Parathyroid adenoma (tissue), 2 donors: ENCODE measurements at regions not wholly inside any gene's neighbourhood (a gene's known extent, or its start where the extent isn't known, plus 50 kb on each side); places are given as distances from the start of the nearest gene placed in this dataset.
"Not testable (repeated sequence)": the region's sequence is repeated elsewhere in the genome, so short reads cannot be mapped to it uniquely, and the experiment has no call there.

Source experiments
- H2AFZ ChIP-seq: fragments of 300-600 bp; sonication (generic); one replicate; pipeline ENCODE4 v1.7.0; 2017; ENCODE audit warnings: antibody characterized with exemption, mild to moderate bottlenecking
- H3K27ac ChIP-seq: fragments of 300-600 bp; sonication (generic); one replicate; pipeline ENCODE4 v1.7.0; 2017
- H3K27me3 ChIP-seq: fragments of 300-600 bp; sonication (generic); one replicate; pipeline ENCODE4 v1.7.0; 2017; ENCODE audit warnings: low read length; ENCODE audit not compliant: control insufficient read depth, insufficient read depth
- H3K36me3 ChIP-seq: fragments of 300-600 bp; sonication (generic); one replicate; pipeline ENCODE4 v1.7.0; 2017; ENCODE audit warnings: low read length; ENCODE audit not compliant: control insufficient read depth, insufficient read depth
- H3K4me1 ChIP-seq: fragments of 300-600 bp; sonication (generic); one replicate; pipeline ENCODE4 v1.7.0; 2017; ENCODE audit warnings: control low read depth
- H3K4me2 ChIP-seq: fragments of 300-600 bp; sonication (generic); one replicate; pipeline ENCODE4 v1.7.0; 2017; ENCODE audit warnings: low read length
- H3K4me3 ChIP-seq: fragments of 300-600 bp; sonication (generic); one replicate; pipeline ENCODE4 v1.7.0; 2017; ENCODE audit warnings: low read depth, low read length
- H3K79me2 ChIP-seq: fragments of 300-600 bp; sonication (generic); one replicate; pipeline ENCODE4 v1.7.0; 2017; ENCODE audit warnings: control low read depth
- H3K9ac ChIP-seq: fragments of 300-600 bp; sonication (generic); one replicate; pipeline ENCODE4 v1.7.0; 2017; ENCODE audit warnings: mild to moderate bottlenecking
- H3K9me3 ChIP-seq: fragments of 300-600 bp; sonication (generic); one replicate; pipeline ENCODE4 v1.7.0; 2017; ENCODE audit warnings: low read length; ENCODE audit not compliant: control insufficient read depth
- CTCF ChIP-seq: fragments of 300-600 bp; sonication (generic); IDR thresholded peaks from one replicate; pipeline ENCODE4 v1.7.0; 2017; ENCODE audit warnings: antibody characterized with exemption, mild to moderate bottlenecking
- donor health status: primary hyperparathyroidism.

- no peak overlapping the region for H2AFZ ChIP-seq
- H3K9ac ChIP-seq = no peak overlapping the region
- no peak for TF ChIP-seq CTCF
- H3K79me2 ChIP-seq = no peaks in the 10 kb centered on the region
- no peak overlapping the region for H3K4me3 ChIP-seq
- H3K27me3 ChIP-seq = no peaks in the 10 kb centered on the region
- no peaks in the 10 kb centered on the region for H3K4me1 ChIP-seq
- H3K27ac ChIP-seq = no peak overlapping the region
- H3K36me3 ChIP-seq = no peaks in the 10 kb centered on the region
- no peak overlapping the region for H3K4me2 ChIP-seq
- no peaks in the 10 kb centered on the region for H3K9me3 ChIP-seq
Measured at GRCh38 chr2:194294156-194294555, 1362.9 kb upstream of the SLC39A10 start.

GRCh38 chr2:194291104-194291503 lies 1365.9 kb upstream of the SLC39A10 start:
- Histone ChIP-seq H3K9ac (no peak overlapping the region), H3K27me3 (no peaks in the 10 kb centered on the region), H3K27ac (no peak overlapping the region), H3K79me2 (no peaks in the 10 kb centered on the region), H2AFZ (no peak overlapping the region), H3K9me3 (no peaks in the 10 kb centered on the region), H3K4me3 (no peak overlapping the region), H3K4me2 (no peak overlapping the region), H3K36me3 (no peaks in the 10 kb centered on the region), H3K4me1 (no peaks in the 10 kb centered on the region)
- TF ChIP-seq CTCF = no peak

- Histone ChIP-seq H3K27me3 (no peaks in the 10 kb centered on the region), H3K4me2 (no peak overlapping the region), H3K36me3 (no peaks in the 10 kb centered on the region), H3K27ac (no peak overlapping the region), H3K9me3 (no peaks in the 10 kb centered on the region), H2AFZ (no peak overlapping the region), H3K4me3 (no peak overlapping the region), H3K79me2 (no peaks in the 10 kb centered on the region), H3K4me1 (no peaks in the 10 kb centered on the region), H3K9ac (no peak overlapping the region)
- no peak for TF ChIP-seq CTCF
Measured at GRCh38 chr2:194289712-194290346, 1367.2 kb upstream of the SLC39A10 start.

- not testable (repeated sequence) for H3K4me1 ChIP-seq, H2AFZ ChIP-seq, H3K4me3 ChIP-seq, H3K79me2 ChIP-seq, H3K27ac ChIP-seq, H3K36me3 ChIP-seq, H3K4me2 ChIP-seq, H3K27me3 ChIP-seq, H3K9me3 ChIP-seq, H3K9ac ChIP-seq
Measured at GRCh38 chr2:194276667-194277066, 1380.4 kb upstream of the SLC39A10 start.

GRCh38 chr2:194271293-194271961 lies 1385.6 kb upstream of the SLC39A10 start:
- no peaks in the 10 kb centered on the region for H3K27me3 ChIP-seq
- H3K4me1 ChIP-seq = no peaks in the 10 kb centered on the region
- no peak overlapping the region for H3K4me3 ChIP-seq
- H3K79me2 ChIP-seq = no peaks in the 10 kb centered on the region
- H3K9me3 ChIP-seq = no peaks in the 10 kb centered on the region
- no peak overlapping the region for H3K9ac ChIP-seq
- TF ChIP-seq CTCF = no peak
- no peaks in the 10 kb centered on the region for H3K36me3 ChIP-seq
- H2AFZ ChIP-seq = no peak overlapping the region
- H3K4me2 ChIP-seq = no peak overlapping the region
- H3K27ac ChIP-seq = no peak overlapping the region
